GM12891 (cell line): ENCODE measurements at regions not wholly inside any gene's neighbourhood (a gene's known extent, or its start where the extent isn't known, plus 50 kb on each side); places are given as distances from the start of the nearest gene placed in this dataset.

Experiments used
- POLR2AphosphoS5 ChIP-seq: IDR thresholded peaks from 2 replicates; pipeline ENCODE4 v1.6.1; 2011; ENCODE audit warnings: low read depth, low read length, control low read depth
- TAF1 ChIP-seq: IDR thresholded peaks from 2 replicates; pipeline ENCODE4 v1.6.1; 2011; ENCODE audit warnings: low read depth, low read length, control low read depth

- TF ChIP-seq POLR2AphosphoS5 (no peak), TAF1 (no peak)
Observed at GRCh38 chr3:87426918-87427317, 150.5 kb upstream of the POU1F1 start.
